GM12873 (cell line): ENCODE measurements at regions not wholly inside any gene's neighbourhood (a gene's known extent, or its start where the extent isn't known, plus 50 kb on each side); places are given as distances from the start of the nearest gene placed in this dataset.

Experiments used
- TF ChIP-seq, protein P1 (sequence below): IDR thresholded peaks from 2 replicates; pipeline ENCODE4 v1.5.1; 2012; ENCODE audit warnings: low read depth, mild to moderate bottlenecking, moderate library complexity, low read length, control low read depth; ENCODE audit not compliant: insufficient read depth; ENCODE audit errors: missing control alignments

- TF ChIP-seq, protein P1, sequence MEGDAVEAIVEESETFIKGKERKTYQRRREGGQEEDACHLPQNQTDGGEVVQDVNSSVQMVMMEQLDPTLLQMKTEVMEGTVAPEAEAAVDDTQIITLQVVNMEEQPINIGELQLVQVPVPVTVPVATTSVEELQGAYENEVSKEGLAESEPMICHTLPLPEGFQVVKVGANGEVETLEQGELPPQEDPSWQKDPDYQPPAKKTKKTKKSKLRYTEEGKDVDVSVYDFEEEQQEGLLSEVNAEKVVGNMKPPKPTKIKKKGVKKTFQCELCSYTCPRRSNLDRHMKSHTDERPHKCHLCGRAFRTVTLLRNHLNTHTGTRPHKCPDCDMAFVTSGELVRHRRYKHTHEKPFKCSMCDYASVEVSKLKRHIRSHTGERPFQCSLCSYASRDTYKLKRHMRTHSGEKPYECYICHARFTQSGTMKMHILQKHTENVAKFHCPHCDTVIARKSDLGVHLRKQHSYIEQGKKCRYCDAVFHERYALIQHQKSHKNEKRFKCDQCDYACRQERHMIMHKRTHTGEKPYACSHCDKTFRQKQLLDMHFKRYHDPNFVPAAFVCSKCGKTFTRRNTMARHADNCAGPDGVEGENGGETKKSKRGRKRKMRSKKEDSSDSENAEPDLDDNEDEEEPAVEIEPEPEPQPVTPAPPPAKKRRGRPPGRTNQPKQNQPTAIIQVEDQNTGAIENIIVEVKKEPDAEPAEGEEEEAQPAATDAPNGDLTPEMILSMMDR, result no peak
Measured at GRCh38 chr7:121562259-121562658, 166.2 kb upstream of the FAM3C start.

- TF ChIP-seq, protein P1, result no peak
Measured at GRCh38 chr7:121561717-121562116, 165.6 kb upstream of the FAM3C start.

DNA sequence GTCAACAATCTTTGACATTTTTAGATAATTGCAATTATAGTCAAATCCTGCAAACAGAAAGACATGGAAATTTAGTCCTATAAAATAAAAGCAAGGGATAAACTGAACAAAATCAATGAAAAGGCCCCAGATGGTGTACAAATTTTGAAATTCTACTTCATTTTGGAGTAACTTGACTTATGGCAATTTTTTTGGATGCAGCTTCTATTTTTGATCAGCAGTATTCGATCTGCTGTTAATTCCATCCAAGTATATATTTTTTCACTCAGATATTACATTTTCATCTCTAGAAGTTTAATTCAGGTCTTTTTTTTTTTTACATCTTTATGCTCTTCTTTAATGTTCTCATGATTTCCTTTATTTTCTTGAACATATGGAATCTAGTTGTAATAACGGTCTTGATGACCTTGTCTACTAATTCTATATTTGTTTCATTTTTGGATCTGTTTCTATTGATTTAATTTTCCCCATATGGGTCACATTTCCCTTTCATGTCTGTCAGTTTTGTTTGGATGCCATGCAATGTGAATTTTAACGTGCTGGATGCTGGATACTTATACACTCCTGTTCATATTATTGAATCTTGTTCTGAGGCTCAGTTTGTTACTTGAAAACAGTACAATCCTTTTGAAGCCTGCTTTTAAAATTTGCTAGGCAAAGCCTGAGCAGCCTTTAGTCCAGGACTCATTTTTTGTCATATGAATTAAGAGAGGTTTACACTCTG lies 164.3 kb upstream of the FAM3C start:
- TF ChIP-seq, protein P1, result no peak

DNA sequence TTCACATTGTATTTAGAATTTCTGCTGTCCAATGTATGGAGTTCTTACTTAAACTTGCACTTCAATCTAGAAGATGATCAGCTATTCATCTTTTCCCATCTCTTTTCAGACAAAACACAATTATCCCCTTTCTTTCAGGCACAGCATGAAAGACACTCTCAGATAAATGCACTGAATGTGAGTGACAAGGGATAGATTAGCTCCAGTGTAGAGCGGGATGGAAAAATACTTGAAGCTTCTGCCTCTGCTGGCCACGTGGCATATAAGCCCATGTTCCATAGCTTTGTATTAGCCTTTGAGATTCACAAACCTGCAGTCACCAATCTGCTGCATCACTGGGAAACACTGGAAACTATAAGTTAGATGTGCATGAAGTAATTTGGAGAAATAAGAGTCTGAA lies 162.2 kb upstream of the FAM3C start:
- TF ChIP-seq, protein P1, result no peak

GRCh38 chr7:121557034-121557892 lies 161.2 kb upstream of the FAM3C start:
- TF ChIP-seq, protein P1, result no peak

DNA sequence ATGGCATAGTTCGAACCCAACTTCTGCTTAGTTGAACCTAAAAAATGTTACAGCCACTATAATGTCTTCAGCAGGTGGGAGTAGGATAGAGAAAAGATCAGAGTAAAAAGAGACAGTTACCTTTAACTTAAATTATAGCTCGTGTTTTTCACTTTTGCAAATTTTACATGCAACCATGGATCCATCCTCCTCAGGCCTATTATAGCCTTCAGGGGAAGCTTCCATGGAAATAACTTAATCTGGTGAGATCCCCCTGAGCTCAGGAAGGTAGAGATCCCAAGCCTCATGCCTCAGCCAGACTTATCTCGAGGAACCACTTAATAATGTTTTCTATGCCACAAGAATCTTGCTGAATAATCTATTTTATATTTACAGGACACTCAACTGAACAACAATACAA lies 159.4 kb upstream of the FAM3C start:
- TF ChIP-seq, protein P1, result no peak

DNA sequence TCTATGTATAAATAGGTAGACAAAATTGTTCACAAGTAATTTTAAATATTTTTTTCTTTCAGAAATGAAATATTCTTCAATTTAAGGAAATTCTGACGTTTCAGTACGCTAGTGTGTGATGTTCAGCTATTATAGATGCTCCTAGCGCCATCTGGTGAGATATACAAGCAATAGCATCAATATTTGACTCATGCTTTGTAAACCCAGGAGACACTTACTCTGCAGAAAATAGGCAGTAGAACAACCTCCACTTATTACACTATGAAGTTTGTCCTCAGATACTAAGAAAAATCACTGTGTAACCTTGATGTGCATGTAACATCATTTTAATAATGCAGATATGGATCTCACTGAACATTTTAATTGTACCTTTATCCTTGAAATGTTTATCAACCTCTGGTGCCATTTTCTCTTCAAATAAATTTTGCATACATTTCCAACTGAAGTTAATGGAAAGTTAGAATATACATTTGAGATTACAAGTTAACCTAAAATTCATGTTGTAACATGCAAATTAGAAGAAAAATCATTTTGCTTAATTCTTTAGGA lies 151.5 kb upstream of the FAM3C start:
- TF ChIP-seq, protein P1, result peak; percentile 65
